H1 (cell line): ENCODE measurements at regions not wholly inside any gene's neighbourhood (a gene's known extent, or its start where the extent isn't known, plus 50 kb on each side); places are given as distances from the start of the nearest gene placed in this dataset.

Experiments
- BACH1 ChIP-seq: IDR thresholded peaks from 2 replicates; pipeline ENCODE4 v1.6.1; 2012; ENCODE audit warnings: low read length, improper control_type of control experiment
- CHD7 ChIP-seq: fragments of 300-600 bp; sonication (generic); IDR thresholded peaks from 2 replicates; pipeline ENCODE4 v1.7.1; 2012; ENCODE audit warnings: low read length, moderate library complexity, mild to moderate bottlenecking, inconsistent platforms; ENCODE audit not compliant: insufficient replicate concordance
- GABPA ChIP-seq: IDR thresholded peaks from 2 replicates; pipeline ENCODE4 v1.6.1; 2011; ENCODE audit warnings: mild to moderate bottlenecking, low read length, moderate library complexity, borderline replicate concordance; ENCODE audit not compliant: insufficient read depth
- GTF2F1 ChIP-seq: IDR thresholded peaks from 2 replicates; pipeline ENCODE4 v1.6.1; 2012; ENCODE audit warnings: low read depth, low read length, improper control_type of control experiment, borderline replicate concordance
- KDM4A ChIP-seq: IDR thresholded peaks from one replicate; pipeline ENCODE4 v1.7.1; 2012; ENCODE audit warnings: low read depth, mild to moderate bottlenecking, moderate library complexity, low read length, inconsistent platforms; ENCODE audit not compliant: severe bottlenecking
- POU5F1 ChIP-seq: IDR thresholded peaks from 2 replicates; pipeline ENCODE4 v1.6.1; 2011; ENCODE audit warnings: low read depth, mild to moderate bottlenecking, low read length, moderate library complexity
- RAD21 ChIP-seq, 2 experiments: IDR thresholded peaks in 1 of 2; conservative IDR thresholded peaks in 1 of 2; 2 replicates each; pipeline ENCODE4 v1.6.1; 2011; ENCODE audit warnings: low read depth in 2 of 2, low read length in 2 of 2, improper control_type of control experiment in 1 of 2, inconsistent platforms in 1 of 2, mild to moderate bottlenecking in 1 of 2, moderate library complexity in 1 of 2
- RBBP5 ChIP-seq: IDR thresholded peaks from 2 replicates; pipeline ENCODE4 v1.7.1; 2012; ENCODE audit warnings: low read depth, mild to moderate bottlenecking, inconsistent platforms, low read length, moderate library complexity, borderline replicate concordance
- RNF2 ChIP-seq: fragments of 200-900, 300-1000 bp; sonication (generic); IDR thresholded peaks from 2 replicates; pipeline ENCODE4 v1.7.1; 2016; ENCODE audit warnings: borderline replicate concordance, low read depth, mild to moderate bottlenecking, antibody characterized with exemption, low read length; ENCODE audit not compliant: poor library complexity, severe bottlenecking; ENCODE audit errors: missing control alignments

- TF ChIP-seq CHD7 = no peak
- no peak for TF ChIP-seq BACH1
- TF ChIP-seq RNF2 = no peak
- TF ChIP-seq GTF2F1 = no peak
- no peak for TF ChIP-seq RBBP5
- TF ChIP-seq KDM4A = no peak
- no peak for TF ChIP-seq POU5F1
- TF ChIP-seq GABPA = no peak
- no peak for TF ChIP-seq RAD21 (IDR thresholded peaks at IDR 0.05 in 1 of 2, conservative IDR thresholded peaks at IDR 0.05 in 1 of 2; ENCODE audit: low read depth in 2 of 2, low read length in 2 of 2)
Measured at GRCh38 chr2:129864719-129865118, 114.7 kb upstream of the RAB6C start (continued).
